SKM-1 (cell line): ENCODE measurements at regions not wholly inside any gene's neighbourhood (a gene's known extent, or its start where the extent isn't known, plus 50 kb on each side); places are given as distances from the start of the nearest gene placed in this dataset.

Experiments
- DNase-seq: peaks from one replicate; lab custom pipeline; 2025; ENCODE audit not compliant: unreplicated experiment; lab: John Stamatoyannopoulos, UW

DNA sequence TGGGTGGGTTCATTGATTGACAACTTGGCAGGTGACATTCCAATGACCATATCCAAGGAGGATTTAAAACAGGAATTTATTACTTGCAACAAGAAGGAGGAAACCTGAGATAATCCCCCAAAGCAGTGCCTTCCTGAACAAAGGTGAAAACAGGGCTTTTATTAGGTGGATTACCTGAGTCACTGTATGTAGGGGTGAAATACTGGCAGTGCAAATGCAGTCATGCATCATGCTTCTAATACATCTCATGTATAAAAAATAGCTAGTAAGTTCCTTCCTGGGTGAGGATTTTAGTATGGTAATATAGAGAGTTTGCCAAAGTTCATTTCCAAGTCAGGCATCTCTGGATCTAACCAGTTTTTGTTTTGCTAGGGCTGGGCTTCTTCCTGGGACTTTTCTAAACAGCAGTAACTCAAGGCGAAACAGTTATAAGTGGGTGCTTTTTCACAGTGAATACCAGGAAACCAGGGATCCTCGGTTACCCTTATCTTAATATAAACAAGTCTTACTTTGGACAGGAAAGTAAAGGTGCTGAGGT, 583.4 kb upstream of the LRRTM1 start:
- no peak for DNase-seq

- no peak for DNase-seq
Measured at GRCh38 chr2:80874374-80874773, 569.8 kb upstream of the LRRTM1 start.

GRCh38 chr2:80869858-80870438, 565.4 kb upstream of the LRRTM1 start:
- no peak for DNase-seq

- no peak for DNase-seq
Measured at GRCh38 chr2:80863147-80863714, 558.7 kb upstream of the LRRTM1 start.

DNA sequence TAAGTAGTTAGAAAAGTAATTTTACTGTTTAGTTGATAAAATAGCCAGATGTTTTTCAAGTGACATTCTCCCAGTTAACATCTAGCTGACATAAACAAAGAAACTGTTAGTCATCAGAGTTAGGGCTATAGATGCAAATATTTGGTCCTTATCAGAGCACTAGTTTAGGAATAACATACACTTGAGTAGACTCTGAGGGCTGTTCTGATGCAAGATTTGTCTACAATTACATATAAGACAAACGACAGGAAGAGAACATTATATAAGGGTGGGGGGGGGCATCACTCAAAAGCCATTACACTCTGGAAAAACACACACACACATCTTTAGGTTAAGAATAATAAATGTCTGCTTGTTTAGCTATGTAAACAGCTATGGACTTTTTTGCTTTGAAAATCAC, 554.4 kb upstream of the LRRTM1 start:
- no peak for DNase-seq

GRCh38 chr2:80856227-80856626, 551.7 kb upstream of the LRRTM1 start:
- no peak for DNase-seq

DNA sequence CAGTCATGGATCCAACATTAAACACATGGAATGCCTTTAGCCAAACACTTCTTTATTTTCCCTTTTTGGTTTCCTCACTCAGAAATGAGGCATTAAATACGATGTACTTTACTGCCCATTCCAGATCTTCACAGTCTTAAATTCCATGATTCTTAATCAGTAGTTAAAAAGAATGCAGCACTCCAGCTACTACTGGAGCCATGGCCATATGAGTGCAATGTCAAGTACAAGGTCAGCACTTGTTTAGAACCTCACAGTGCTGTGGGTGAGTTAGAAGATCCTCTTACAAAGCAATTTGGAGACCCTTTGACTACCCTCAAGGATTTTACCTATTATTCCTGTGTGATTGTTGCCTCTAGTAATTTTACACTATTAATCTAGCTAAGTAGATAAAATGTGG, 550.3 kb upstream of the LRRTM1 start:
- no peak for DNase-seq

DNA sequence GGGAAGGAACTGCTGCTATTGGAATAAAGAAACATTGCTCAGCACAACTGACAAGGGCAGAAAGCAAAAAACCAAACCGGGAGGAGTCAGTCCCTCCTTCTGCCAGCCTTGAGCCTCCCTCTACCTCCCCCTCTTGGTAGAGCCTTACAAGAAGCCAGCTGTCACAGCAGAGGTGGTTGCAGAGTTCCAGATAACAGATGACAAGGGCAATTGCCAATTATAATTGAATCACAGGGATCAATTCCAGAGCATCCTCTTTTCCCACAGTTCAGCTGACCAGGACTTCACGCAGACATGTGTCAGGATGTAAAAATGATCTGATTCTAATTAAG, 548.2 kb upstream of the LRRTM1 start:
- no peak for DNase-seq

- DNase-seq, result no peak
Measured at GRCh38 chr2:80852079-80852807, 547.7 kb upstream of the LRRTM1 start.

- DNase-seq, result no peak
Measured at GRCh38 chr2:80830891-80831290, 526.3 kb upstream of the LRRTM1 start.

DNA sequence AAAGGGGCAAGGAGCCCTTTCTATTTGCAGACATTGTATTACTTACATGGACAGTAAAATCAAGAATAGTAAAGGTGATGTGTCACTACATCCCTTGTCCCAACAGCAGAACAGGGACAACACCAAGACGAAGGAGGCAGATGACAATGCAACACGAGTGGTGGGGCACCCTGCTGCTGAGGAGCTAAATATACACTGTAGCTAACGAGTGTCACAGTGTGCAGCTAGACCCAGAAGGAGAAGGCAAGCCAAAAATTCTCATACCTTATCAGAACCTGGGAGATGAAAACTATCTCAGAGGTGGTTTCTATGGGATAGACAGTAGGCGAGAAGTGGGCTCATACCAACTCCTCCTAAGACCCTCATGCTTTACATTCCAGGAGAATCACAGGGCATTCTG, 518.4 kb upstream of the LRRTM1 start:
- no peak for DNase-seq

- no peak for DNase-seq
Measured at GRCh38 chr2:80815259-80815658, 510.7 kb upstream of the LRRTM1 start.

GRCh38 chr2:80786584-80786983, 482.0 kb upstream of the LRRTM1 start:
- no peak for DNase-seq

DNA sequence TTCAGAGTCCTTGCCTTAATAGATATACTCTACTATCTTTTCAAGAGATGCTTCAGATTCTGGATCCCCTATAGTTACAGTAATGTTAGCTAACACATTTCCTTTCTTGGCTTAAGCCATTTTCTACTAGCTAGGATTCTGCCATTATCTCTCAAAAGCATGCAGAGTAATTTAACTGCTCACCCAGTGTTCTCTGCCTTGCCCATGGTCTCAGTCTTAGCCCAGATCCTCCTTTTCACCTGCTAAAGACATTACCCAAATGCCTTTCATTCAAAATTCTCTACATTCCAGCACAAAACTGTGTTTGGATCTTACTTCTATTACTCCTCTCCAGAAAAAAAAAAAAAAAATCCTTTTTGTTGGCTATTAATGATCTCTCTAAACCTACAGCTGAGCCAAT, 474.2 kb upstream of the LRRTM1 start:
- DNase-seq, result no peak

DNA sequence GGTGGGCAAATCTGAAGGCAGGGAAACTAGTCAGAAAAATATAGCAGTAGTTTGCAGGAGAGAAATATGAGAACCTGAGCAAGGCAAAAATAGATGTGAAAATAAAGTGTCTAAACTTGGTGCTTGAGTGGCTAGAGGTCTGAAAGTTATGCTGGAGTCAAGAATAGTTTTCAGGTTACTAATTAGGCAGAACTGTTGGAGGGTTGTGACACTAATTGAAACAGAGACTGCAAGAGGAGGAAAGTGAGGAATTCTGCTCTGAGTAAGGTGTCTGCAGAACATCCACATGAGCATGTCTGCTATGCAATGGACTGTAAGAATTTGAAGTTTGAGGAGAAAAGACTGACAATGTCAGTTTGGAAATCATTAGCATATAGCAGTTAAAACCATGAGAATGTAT, 444.0 kb upstream of the LRRTM1 start:
- no peak for DNase-seq

GRCh38 chr2:80737047-80737446, 432.5 kb upstream of the LRRTM1 start:
- DNase-seq, result no peak

- no peak for DNase-seq
Measured at GRCh38 chr2:80725001-80725400, 420.4 kb upstream of the LRRTM1 start.

DNA sequence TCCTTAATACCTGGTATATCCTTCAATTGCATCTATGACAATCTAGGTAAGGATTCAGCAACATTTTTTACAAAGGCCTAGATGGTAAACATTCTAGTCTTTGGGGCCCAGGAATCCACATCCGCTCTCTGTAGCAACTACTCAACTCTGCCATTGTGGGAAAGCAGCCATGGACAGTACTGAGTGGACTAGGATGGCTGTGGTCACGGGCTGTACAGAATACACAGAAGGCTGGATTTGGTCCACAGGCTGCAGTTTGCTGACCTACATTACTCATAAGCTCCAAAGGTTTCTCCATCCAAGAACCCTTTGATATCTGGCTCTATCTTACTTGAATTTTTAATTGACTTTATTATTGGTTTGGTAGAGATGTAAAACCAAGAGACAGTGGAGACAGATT, 418.3 kb upstream of the LRRTM1 start:
- no peak for DNase-seq

DNA sequence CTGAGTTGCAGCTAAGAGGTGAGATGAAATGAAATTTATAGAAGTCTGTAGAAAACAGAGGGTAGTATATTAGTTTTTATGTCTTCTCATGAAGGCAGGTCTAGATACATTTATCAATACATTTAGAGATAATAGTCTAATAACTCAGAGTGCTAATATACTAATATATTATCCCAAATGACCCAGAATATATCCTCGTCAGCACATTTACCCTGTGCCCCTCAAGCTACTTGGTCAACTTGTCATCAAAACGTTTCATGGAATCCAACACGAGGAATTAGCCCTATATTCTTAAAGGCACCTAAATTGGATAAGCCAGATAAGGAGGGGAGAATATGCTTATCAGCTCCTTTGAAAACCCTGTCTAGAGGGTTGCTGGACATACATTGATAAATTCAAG, 415.1 kb upstream of the LRRTM1 start:
- DNase-seq, result no peak

GRCh38 chr2:80715433-80715832, 410.9 kb upstream of the LRRTM1 start:
- DNase-seq, result no peak

DNA sequence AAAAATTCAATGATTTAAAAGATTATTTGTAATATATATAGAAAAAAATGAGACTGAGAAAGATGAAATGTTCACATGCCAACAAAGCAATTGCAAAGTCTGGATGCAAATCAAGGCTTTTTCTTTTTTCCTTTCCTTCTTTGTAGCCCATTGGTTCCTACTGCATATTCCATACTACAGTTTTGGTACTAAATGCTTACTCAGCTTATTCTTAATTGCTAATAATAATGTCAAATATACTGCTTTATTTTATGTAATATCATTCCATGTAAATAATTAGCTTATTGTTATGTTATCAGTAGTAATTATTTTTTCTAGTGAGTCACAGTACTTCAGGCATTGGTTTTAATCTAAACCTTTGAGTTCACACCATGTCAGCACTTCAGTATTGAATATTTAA, 407.4 kb upstream of the LRRTM1 start:
- no peak for DNase-seq

DNA sequence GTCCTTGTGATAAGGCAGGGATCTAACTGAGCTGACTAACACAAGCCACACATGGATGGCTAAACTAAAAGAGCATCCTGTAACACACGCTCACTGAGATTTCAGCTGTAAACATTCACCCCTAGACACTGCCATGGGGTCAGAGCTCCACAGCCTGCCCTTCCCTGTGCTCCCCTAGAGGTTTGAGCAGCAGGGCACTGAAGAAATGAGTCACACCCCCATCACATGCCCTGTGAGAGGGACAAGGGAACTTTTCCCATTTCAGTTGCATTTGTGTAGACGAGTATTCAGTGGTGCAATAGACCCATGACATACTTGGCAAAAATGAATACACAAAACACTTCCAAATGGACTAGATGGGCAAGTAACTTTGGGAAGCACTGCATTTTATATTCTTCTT, 402.4 kb upstream of the LRRTM1 start:
- no peak for DNase-seq

DNA sequence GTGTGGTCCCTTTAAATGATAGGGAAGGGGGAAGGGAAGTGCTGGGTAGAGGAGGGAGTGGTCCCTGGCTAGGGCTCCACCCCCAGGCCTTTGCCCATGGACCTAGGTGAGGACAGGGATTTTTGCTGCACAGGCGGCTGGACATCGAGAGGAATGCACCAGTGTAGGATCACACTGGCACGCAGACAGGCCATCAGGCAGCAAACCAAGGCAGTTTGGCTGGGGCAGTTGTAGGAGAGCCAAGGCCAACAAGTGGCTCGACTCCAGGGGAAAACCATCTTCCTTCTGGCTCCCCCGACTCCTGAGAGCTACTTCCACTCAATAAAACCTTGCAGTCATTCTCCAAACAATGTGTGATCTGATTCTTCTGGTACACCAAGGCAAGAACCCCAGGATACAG, 402.0 kb upstream of the LRRTM1 start:
- no peak for DNase-seq
